ENCODE measurements at regions not wholly inside any gene's neighbourhood (a gene's known extent, or its start where the extent isn't known, plus 50 kb on each side); places are given as distances from the start of the nearest gene placed in this dataset.

GRCh38 chr11:106379265-106379664 lies 301.8 kb downstream of the AASDHPPT start:
- no peak for TF ChIP-seq GATA2 (IDR thresholded peaks at IDR 0.05; ENCODE audit: low read depth, low read length)
- no peak for TF ChIP-seq GATA3 (IDR thresholded peaks at IDR 0.05; ENCODE audit: low read depth, low read length)
